ENCODE measurements at regions not wholly inside any gene's neighbourhood (a gene's known extent, or its start where the extent isn't known, plus 50 kb on each side); places are given as distances from the start of the nearest gene placed in this dataset.

- Histone ChIP-seq H3K79me2 (ENCODE audit: control insufficient read depth, insufficient read depth, low read length) (no peaks in the 10 kb centered on the region), H3K27ac (ENCODE audit: control insufficient read depth, insufficient read depth, low read length) (no peak overlapping the region), H3K9me1 (ENCODE audit: control insufficient read depth, extremely low read depth, insufficient read depth, low read length) (no peaks in the 10 kb centered on the region), H3K4me1 (ENCODE audit: control insufficient read depth, extremely low read depth, insufficient read depth, low read length) (peaks cover 5% of the 10 kb centered on the region), H3K27me3 (ENCODE audit: control insufficient read depth, extremely low read depth, insufficient read depth, low read length) (no peaks in the 10 kb centered on the region), H3K4me3 (ENCODE audit: control insufficient read depth in 2 of 3, extremely low read depth in 1 of 3, insufficient read depth in 2 of 3, low read depth in 1 of 3, low read length in 3 of 3) (no peak overlapping the region), H2AFZ (ENCODE audit: control insufficient read depth, low read length) (no peak overlapping the region), H3K9me3 (ENCODE audit: control insufficient read depth, low read depth, low read length) (no peaks in the 10 kb centered on the region), H3K36me3 (ENCODE audit: control insufficient read depth in 2 of 2, extremely low read depth in 1 of 2, insufficient read depth in 2 of 2, low read length in 2 of 2) (no peaks in the 10 kb centered on the region), H3K9ac (ENCODE audit: control insufficient read depth, extremely low read depth, insufficient read depth, low read length) (no peak overlapping the region), H3K4me2 (ENCODE audit: control insufficient read depth, extremely low read depth, insufficient read depth, low read depth, low read length) (no peak overlapping the region), H4K20me1 (ENCODE audit: control insufficient read depth, extremely low read depth, insufficient read depth, low read length) (no peaks in the 10 kb centered on the region)
- no peak for DNase-seq (ENCODE audit: low read depth, low spot score)
- no peak for TF ChIP-seq EZH2 (IDR thresholded peaks at IDR 0.05; ENCODE audit: low read length)
- no peak for TF ChIP-seq CTCF (optimal IDR thresholded peaks at IDR 0.05 in 1 of 3, IDR thresholded peaks at IDR 0.05 in 1 of 3, conservative IDR thresholded peaks at IDR 0.05 in 1 of 3; ENCODE audit: extremely low read depth in 1 of 3, insufficient read depth in 2 of 3, low read length in 3 of 3)
- FAIRE-seq: no peak
- dilution Hi-C loops (cut with MboI; ENCODE audit: extremely low pct_ligation_motif_present, low sequenced_read_pairs): no loop called here
Measured at GRCh38 chrX:38988301-38988700, 187.0 kb downstream of the MID1IP1 start.

- Histone ChIP-seq H3K9ac (ENCODE audit: control insufficient read depth, extremely low read depth, insufficient read depth, low read length) (no peak overlapping the region), H3K27ac (ENCODE audit: control insufficient read depth, insufficient read depth, low read length) (no peak overlapping the region), H3K27me3 (ENCODE audit: control insufficient read depth, extremely low read depth, insufficient read depth, low read length) (no peaks in the 10 kb centered on the region), H3K79me2 (ENCODE audit: control insufficient read depth, insufficient read depth, low read length) (no peaks in the 10 kb centered on the region), H3K36me3 (ENCODE audit: control insufficient read depth in 2 of 2, extremely low read depth in 1 of 2, insufficient read depth in 2 of 2, low read length in 2 of 2) (no peaks in the 10 kb centered on the region), H4K20me1 (ENCODE audit: control insufficient read depth, extremely low read depth, insufficient read depth, low read length) (no peaks in the 10 kb centered on the region), H3K9me3 (ENCODE audit: control insufficient read depth, low read depth, low read length) (no peaks in the 10 kb centered on the region), H2AFZ (ENCODE audit: control insufficient read depth, low read length) (no peak overlapping the region), H3K4me1 (ENCODE audit: control insufficient read depth, extremely low read depth, insufficient read depth, low read length) (peaks cover 5% of the 10 kb centered on the region), H3K9me1 (ENCODE audit: control insufficient read depth, extremely low read depth, insufficient read depth, low read length) (no peaks in the 10 kb centered on the region), H3K4me2 (ENCODE audit: control insufficient read depth, extremely low read depth, insufficient read depth, low read depth, low read length) (no peak overlapping the region), H3K4me3 (ENCODE audit: control insufficient read depth in 2 of 3, extremely low read depth in 1 of 3, insufficient read depth in 2 of 3, low read depth in 1 of 3, low read length in 3 of 3) (no peak overlapping the region)
- DNase-seq (ENCODE audit: low read depth, low spot score) (no peak), FAIRE-seq (no peak)
- TF ChIP-seq CTCF (optimal IDR thresholded peaks at IDR 0.05 in 1 of 3, IDR thresholded peaks at IDR 0.05 in 1 of 3, conservative IDR thresholded peaks at IDR 0.05 in 1 of 3; ENCODE audit: extremely low read depth in 1 of 3, insufficient read depth in 2 of 3, low read length in 3 of 3) (no peak), EZH2 (IDR thresholded peaks at IDR 0.05; ENCODE audit: low read length) (no peak)
- dilution Hi-C loops (cut with MboI; ENCODE audit: extremely low pct_ligation_motif_present, low sequenced_read_pairs): no loop called here
Measured at GRCh38 chrX:38989076-38989475, 187.8 kb downstream of the MID1IP1 start.

Data from keratinocyte (primary cell).